Trophoblast cell (in vitro differentiated cells and primary cell): ENCODE measurements at regions not wholly inside any gene's neighbourhood (a gene's known extent, or its start where the extent isn't known, plus 50 kb on each side); places are given as distances from the start of the nearest gene placed in this dataset.
"Not testable (repeated sequence)": the region's sequence is repeated elsewhere in the genome, so short reads cannot be mapped to it uniquely, and the experiment has no call there.

Source experiments
- DNase-seq, 2 donors: peaks; one replicate each; pipeline ENCODE4 v3.0.0-alpha.2; 2016
- H2AFZ ChIP-seq: 2 replicates; pipeline ENCODE4 v1.6.1; 2013; ENCODE audit warnings: low read length, moderate library complexity, mild to moderate bottlenecking; ENCODE audit not compliant: insufficient read depth, poor library complexity
- H2AK5ac ChIP-seq: 2 replicates; pipeline ENCODE4 v1.6.1; 2013; ENCODE audit warnings: mild to moderate bottlenecking, low read length
- H2BK120ac ChIP-seq: 2 replicates; pipeline ENCODE4 v1.6.1; 2013; ENCODE audit warnings: low read length, mild to moderate bottlenecking, moderate library complexity; ENCODE audit not compliant: insufficient read depth, poor library complexity
- H2BK12ac ChIP-seq: 2 replicates; pipeline ENCODE4 v1.6.1; 2013; ENCODE audit warnings: mild to moderate bottlenecking, low read length, moderate library complexity
- H2BK5ac ChIP-seq: 2 replicates; pipeline ENCODE4 v1.6.1; 2013; ENCODE audit warnings: low read length, low read depth, moderate library complexity, mild to moderate bottlenecking; ENCODE audit not compliant: poor library complexity
- H3K14ac ChIP-seq: 2 replicates; pipeline ENCODE4 v1.6.1; 2013; ENCODE audit warnings: mild to moderate bottlenecking, low read length
- H3K18ac ChIP-seq: 2 replicates; pipeline ENCODE4 v1.6.1; 2013; ENCODE audit warnings: mild to moderate bottlenecking, low read length
- H3K23ac ChIP-seq: 2 replicates; pipeline ENCODE4 v1.6.1; 2013; ENCODE audit warnings: low read length
- H3K27ac ChIP-seq: 2 replicates; pipeline ENCODE4 v1.5.1; 2013; ENCODE audit warnings: low read depth, mild to moderate bottlenecking, inconsistent platforms, low read length, moderate library complexity
- H3K27me3 ChIP-seq: 2 replicates; pipeline ENCODE4 v1.6.1; 2013; ENCODE audit warnings: inconsistent platforms, mild to moderate bottlenecking, low read length, moderate library complexity; ENCODE audit not compliant: insufficient read depth
- H3K36me3 ChIP-seq, 2 experiments: 1 replicate in 1 of 2; 2 replicates in 1 of 2; pipeline ENCODE4 v1.6.1; 2013; ENCODE audit warnings: low read length in 2 of 2, mild to moderate bottlenecking in 2 of 2, moderate library complexity in 1 of 2; ENCODE audit not compliant: insufficient read depth in 2 of 2, control insufficient read depth in 1 of 2
- H3K4ac ChIP-seq: 2 replicates; pipeline ENCODE4 v1.6.1; 2013; ENCODE audit warnings: low read depth, mild to moderate bottlenecking, low read length, moderate library complexity
- H3K4me1 ChIP-seq, 2 experiments: 1 replicate in 1 of 2; 2 replicates in 1 of 2; pipeline ENCODE4 v1.6.1; 2013; ENCODE audit warnings: low read length in 2 of 2, mild to moderate bottlenecking in 2 of 2, moderate library complexity in 1 of 2; ENCODE audit not compliant: insufficient read depth in 2 of 2, control insufficient read depth in 1 of 2
- H3K4me2 ChIP-seq: 2 replicates; pipeline ENCODE4 v1.6.1; 2013; ENCODE audit warnings: inconsistent platforms, mild to moderate bottlenecking, low read length, moderate library complexity
- H3K4me3 ChIP-seq: 2 replicates; pipeline ENCODE4 v1.5.1; 2013; ENCODE audit warnings: mild to moderate bottlenecking, low read depth, low read length, inconsistent platforms
- H3K79me1 ChIP-seq: one replicate; pipeline ENCODE4 v1.6.1; 2013; ENCODE audit warnings: low read length
- H3K79me2 ChIP-seq: 2 replicates; pipeline ENCODE4 v1.6.1; 2013; ENCODE audit warnings: low read length, mild to moderate bottlenecking; ENCODE audit not compliant: control insufficient read depth, insufficient read depth, poor library complexity
- H3K9ac ChIP-seq: 2 replicates; pipeline ENCODE4 v1.6.1; 2013; ENCODE audit warnings: mild to moderate bottlenecking, low read length
- H3K9me3 ChIP-seq: 2 replicates; pipeline ENCODE4 v1.6.1; 2013; ENCODE audit warnings: low read depth, mild to moderate bottlenecking, control low read depth, inconsistent platforms, low read length; ENCODE audit not compliant: insufficient read depth
- H4K12ac ChIP-seq: 2 replicates; pipeline ENCODE4 v1.6.1; 2013; ENCODE audit warnings: low read depth, mild to moderate bottlenecking, low read length, moderate library complexity
- H4K8ac ChIP-seq: 2 replicates; pipeline ENCODE4 v1.6.1; 2013; ENCODE audit warnings: low read depth, mild to moderate bottlenecking, low read length, moderate library complexity
- H4K91ac ChIP-seq: one replicate; pipeline ENCODE4 v1.6.1; 2013; ENCODE audit warnings: low read depth, mild to moderate bottlenecking, low read length, moderate library complexity
- WGBS: extraction: QIAGEN DNeasy Blood & Tissue Kit; methylation state at CpG from one replicate; pipeline ENCODE4 v1.1.7; 2013; ENCODE audit warnings: missing lambda C conversion rate; ENCODE audit not compliant: insufficient read length, insufficient coverage; ENCODE audit errors: extremely low coverage; 5-methylcytosine and 5-hydroxymethylcytosine counted together

DNA sequence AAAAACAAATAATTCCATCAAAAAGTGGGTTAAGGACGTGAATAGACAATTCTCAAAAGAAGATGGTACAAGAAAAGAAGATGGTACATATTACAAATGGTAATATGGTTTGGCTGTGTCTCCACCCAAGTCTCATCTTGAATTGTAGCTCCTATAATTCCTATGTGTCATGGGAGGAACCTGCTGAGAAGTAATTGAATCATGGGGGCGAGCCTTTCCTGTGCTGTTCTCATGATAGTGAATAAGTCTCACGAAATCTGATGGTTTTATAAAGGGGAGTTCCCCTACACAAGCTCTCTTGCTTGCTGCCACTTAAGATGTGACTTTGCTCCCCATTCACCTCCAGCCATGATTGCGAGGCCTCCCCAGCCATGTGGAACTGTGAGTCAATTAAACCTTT, 172.9 kb downstream of the C11orf91 start:
- not testable (repeated sequence) for H3K36me3 ChIP-seq, H4K8ac ChIP-seq, H3K9ac ChIP-seq, H3K23ac ChIP-seq, DNase-seq, H3K4me3 ChIP-seq, H3K27ac ChIP-seq, H2AK5ac ChIP-seq, H3K4ac ChIP-seq, H2BK5ac ChIP-seq, H4K12ac ChIP-seq, H3K27me3 ChIP-seq, H3K18ac ChIP-seq, H2BK12ac ChIP-seq, H3K9me3 ChIP-seq, H3K79me2 ChIP-seq, H3K79me1 ChIP-seq, H4K91ac ChIP-seq, H2AFZ ChIP-seq, H3K4me1 ChIP-seq, H3K14ac ChIP-seq, H3K4me2 ChIP-seq, H2BK120ac ChIP-seq
- no CpG with 5 or more reads among the region's 4 CpGs for WGBS

- WGBS, result no CpG with 5 or more reads among the region's 4 CpGs
These were observed 174.8 kb downstream of the C11orf91 start for GRCh38 chr11:33525789-33526188.

GRCh38 chr11:33521384-33521783, 179.2 kb downstream of the C11orf91 start:
- no peaks in the 10 kb centered on the region for H3K79me1 ChIP-seq
- H3K14ac ChIP-seq, result no peak overlapping the region
- H3K4me1 ChIP-seq, result no peaks in the 10 kb centered on the region
- no peak overlapping the region for H4K91ac ChIP-seq
- DNase-seq, result peak in 1 of 2 donors; percentile 50
- H3K9ac ChIP-seq, result no peak overlapping the region
- no peak overlapping the region for H3K27ac ChIP-seq
- H3K18ac ChIP-seq, result no peak overlapping the region
- H2AFZ ChIP-seq, result no peak overlapping the region
- no peak overlapping the region for H3K23ac ChIP-seq
- no peaks in the 10 kb centered on the region for H3K27me3 ChIP-seq
- H3K4me2 ChIP-seq, result no peak overlapping the region
- no peak overlapping the region for H3K4ac ChIP-seq
- no peak overlapping the region for H2AK5ac ChIP-seq
- H4K8ac ChIP-seq, result no peak overlapping the region
- WGBS, result no CpG with 5 or more reads among the region's 3 CpGs
- H2BK5ac ChIP-seq, result no peak overlapping the region
- no peaks in the 10 kb centered on the region for H3K9me3 ChIP-seq
- no peak overlapping the region for H2BK120ac ChIP-seq
- no peak overlapping the region for H4K12ac ChIP-seq
- H3K79me2 ChIP-seq, result no peaks in the 10 kb centered on the region
- H3K36me3 ChIP-seq, result no peaks in the 10 kb centered on the region
- no peak overlapping the region for H3K4me3 ChIP-seq
- no peak overlapping the region for H2BK12ac ChIP-seq

More at GRCh38 chr11:33525789-33526188, 174.8 kb downstream of the C11orf91 start:
- Histone ChIP-seq H3K9me3 (no peaks in the 10 kb centered on the region), H2BK120ac (no peak overlapping the region), H3K27me3 (no peaks in the 10 kb centered on the region), H3K4me2 (no peak overlapping the region), H3K4me3 (no peak overlapping the region), H3K18ac (no peak overlapping the region), H4K91ac (no peak overlapping the region), H2AFZ (no peak overlapping the region), H3K79me1 (no peaks in the 10 kb centered on the region), H2BK12ac (no peak overlapping the region), H3K9ac (no peak overlapping the region), H3K23ac (no peak overlapping the region), H3K4ac (no peak overlapping the region), H2BK5ac (no peak overlapping the region), H2AK5ac (no peak overlapping the region), H4K12ac (no peak overlapping the region), H3K36me3 (no peaks in the 10 kb centered on the region), H3K27ac (no peak overlapping the region), H3K14ac (no peak overlapping the region), H3K4me1 (no peaks in the 10 kb centered on the region), H4K8ac (no peak overlapping the region), H3K79me2 (no peaks in the 10 kb centered on the region)
- no peak for DNase-seq

GRCh38 chr11:33520112-33520511, 180.5 kb downstream of the C11orf91 start:
- no peak overlapping the region for H3K27ac ChIP-seq
- H2BK120ac ChIP-seq, result no peak overlapping the region
- no CpG with 5 or more reads among the region's 1 CpG for WGBS
- no peaks in the 10 kb centered on the region for H3K9me3 ChIP-seq
- H3K14ac ChIP-seq, result no peak overlapping the region
- no peak overlapping the region for H4K91ac ChIP-seq
- no peak overlapping the region for H2AK5ac ChIP-seq
- no peak overlapping the region for H2AFZ ChIP-seq
- H3K4ac ChIP-seq, result no peak overlapping the region
- no peak for DNase-seq
- no peaks in the 10 kb centered on the region for H3K36me3 ChIP-seq
- H3K23ac ChIP-seq, result no peak overlapping the region
- H3K79me2 ChIP-seq, result no peaks in the 10 kb centered on the region
- no peak overlapping the region for H2BK5ac ChIP-seq
- no peak overlapping the region for H3K18ac ChIP-seq
- no peak overlapping the region for H3K4me2 ChIP-seq
- H4K12ac ChIP-seq, result no peak overlapping the region
- no peaks in the 10 kb centered on the region for H3K79me1 ChIP-seq
- no peak overlapping the region for H4K8ac ChIP-seq
- no peaks in the 10 kb centered on the region for H3K27me3 ChIP-seq
- H3K4me3 ChIP-seq, result no peak overlapping the region
- no peaks in the 10 kb centered on the region for H3K4me1 ChIP-seq
- no peak overlapping the region for H3K9ac ChIP-seq
- H2BK12ac ChIP-seq, result no peak overlapping the region
